ENCODE measurements at regions not wholly inside any gene's neighbourhood (a gene's known extent, or its start where the extent isn't known, plus 50 kb on each side); places are given as distances from the start of the nearest gene placed in this dataset.

DNA sequence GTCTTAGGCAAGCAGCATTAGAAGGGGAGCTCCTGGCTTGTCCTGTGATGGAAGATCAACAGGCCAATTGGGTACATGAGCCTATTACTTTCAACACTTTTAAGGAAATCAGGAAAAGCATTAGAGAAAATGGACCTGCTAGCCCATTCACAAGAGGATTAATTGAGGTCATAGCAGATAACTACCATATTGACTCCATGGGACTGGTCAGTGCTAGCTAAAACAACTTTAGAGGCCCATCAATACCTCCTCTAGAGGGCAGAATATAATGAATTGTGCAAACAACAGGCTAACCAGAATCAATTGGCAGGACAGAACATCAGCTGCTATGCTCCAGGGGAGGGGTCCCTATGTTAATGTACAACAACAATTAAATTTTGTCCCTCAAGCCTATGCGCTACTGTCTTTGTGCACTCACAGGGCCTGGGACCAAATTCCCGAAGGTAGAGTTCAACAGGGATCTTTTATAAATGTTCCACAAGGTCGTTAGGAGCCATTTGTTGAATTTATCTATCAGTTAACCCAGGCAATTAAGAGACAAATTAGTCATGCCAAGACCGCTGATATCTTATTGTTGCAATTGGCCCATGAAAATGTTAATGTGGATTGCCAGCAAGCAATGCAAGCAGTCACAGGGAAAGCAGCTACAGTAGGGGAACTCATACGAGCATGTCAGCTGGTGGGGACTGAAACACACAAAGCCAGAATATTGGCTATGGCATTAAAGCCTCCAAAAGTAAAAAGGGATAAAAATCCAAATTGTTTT, 106.6 kb upstream of the BTN3A2 start:
- no peaks in the 10 kb centered on the region for H3K9me3 ChIP-seq (ENCODE audit: insufficient read depth, low read length)
- no peak overlapping the region for H3K4me2 ChIP-seq (ENCODE audit: low read length)
- no peaks in the 10 kb centered on the region for H3K4me1 ChIP-seq (ENCODE audit: low read length)
- TF ChIP-seq, protein P1, sequence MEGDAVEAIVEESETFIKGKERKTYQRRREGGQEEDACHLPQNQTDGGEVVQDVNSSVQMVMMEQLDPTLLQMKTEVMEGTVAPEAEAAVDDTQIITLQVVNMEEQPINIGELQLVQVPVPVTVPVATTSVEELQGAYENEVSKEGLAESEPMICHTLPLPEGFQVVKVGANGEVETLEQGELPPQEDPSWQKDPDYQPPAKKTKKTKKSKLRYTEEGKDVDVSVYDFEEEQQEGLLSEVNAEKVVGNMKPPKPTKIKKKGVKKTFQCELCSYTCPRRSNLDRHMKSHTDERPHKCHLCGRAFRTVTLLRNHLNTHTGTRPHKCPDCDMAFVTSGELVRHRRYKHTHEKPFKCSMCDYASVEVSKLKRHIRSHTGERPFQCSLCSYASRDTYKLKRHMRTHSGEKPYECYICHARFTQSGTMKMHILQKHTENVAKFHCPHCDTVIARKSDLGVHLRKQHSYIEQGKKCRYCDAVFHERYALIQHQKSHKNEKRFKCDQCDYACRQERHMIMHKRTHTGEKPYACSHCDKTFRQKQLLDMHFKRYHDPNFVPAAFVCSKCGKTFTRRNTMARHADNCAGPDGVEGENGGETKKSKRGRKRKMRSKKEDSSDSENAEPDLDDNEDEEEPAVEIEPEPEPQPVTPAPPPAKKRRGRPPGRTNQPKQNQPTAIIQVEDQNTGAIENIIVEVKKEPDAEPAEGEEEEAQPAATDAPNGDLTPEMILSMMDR (IDR thresholded peaks at IDR 0.05; ENCODE audit: low read depth, low read length) = peak; percentile 11; the same call in 1 of the 2 replicates
- TF ChIP-seq EZH2phosphoT487 (IDR thresholded peaks at IDR 0.05; ENCODE audit: low read depth) = no peak
- no peak overlapping the region for H2AFZ ChIP-seq (ENCODE audit: low read depth, low read length)
- no peaks in the 10 kb centered on the region for H3K36me3 ChIP-seq (replicated peaks; ENCODE audit: low read depth, low read length)
- H3K27me3 ChIP-seq (ENCODE audit: low read depth, low read length) = no peaks in the 10 kb centered on the region
- no peaks in the 10 kb centered on the region for H3K79me2 ChIP-seq (ENCODE audit: low read length)
- no peaks in the 10 kb centered on the region for H4K20me1 ChIP-seq (ENCODE audit: insufficient read depth, low read length)
- H3K9ac ChIP-seq (ENCODE audit: low read length) = no peak overlapping the region
- no peak overlapping the region for H3K27ac ChIP-seq (ENCODE audit: low read length)
- H3K4me3 ChIP-seq (ENCODE audit: low read length) = no peak overlapping the region

DNA sequence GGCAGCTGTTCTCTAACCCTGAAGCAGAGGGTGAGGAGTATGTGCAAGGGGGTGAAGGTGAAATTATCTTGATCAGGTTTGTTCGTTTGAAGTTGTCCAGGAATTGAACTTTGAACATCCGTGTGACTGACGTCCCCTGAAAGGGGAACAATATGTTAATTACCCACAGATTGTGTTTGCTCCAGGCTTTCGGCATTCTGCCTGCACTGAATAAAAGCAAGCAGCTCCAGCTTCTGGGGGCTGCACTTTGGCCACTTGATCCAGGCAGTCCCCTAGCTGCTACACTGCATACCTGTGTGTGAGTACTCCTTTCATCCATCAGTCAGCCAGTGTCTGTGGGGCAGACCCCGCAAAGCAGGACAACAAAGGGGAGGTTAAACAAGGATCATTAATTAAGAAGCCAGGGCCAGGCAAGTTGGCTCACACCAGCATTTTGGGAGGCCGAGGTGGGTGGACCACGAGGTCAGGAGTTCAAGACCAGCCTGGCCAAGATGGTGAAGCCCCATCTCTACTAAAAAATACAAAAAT, 104.8 kb upstream of the BTN3A2 start:
- H3K9ac ChIP-seq (ENCODE audit: low read length) = no peak overlapping the region
- H3K4me2 ChIP-seq (ENCODE audit: low read length) = no peak overlapping the region
- no peaks in the 10 kb centered on the region for H3K27me3 ChIP-seq (ENCODE audit: low read depth, low read length)
- H3K36me3 ChIP-seq (replicated peaks; ENCODE audit: low read depth, low read length) = no peaks in the 10 kb centered on the region
- H2AFZ ChIP-seq (ENCODE audit: low read depth, low read length) = no peak overlapping the region
- H3K27ac ChIP-seq (ENCODE audit: low read length) = no peak overlapping the region
- H3K9me3 ChIP-seq (ENCODE audit: insufficient read depth, low read length) = no peaks in the 10 kb centered on the region
- no peak overlapping the region for H3K4me3 ChIP-seq (ENCODE audit: low read length)
- no peaks in the 10 kb centered on the region for H3K4me1 ChIP-seq (ENCODE audit: low read length)
- H4K20me1 ChIP-seq (ENCODE audit: insufficient read depth, low read length) = no peaks in the 10 kb centered on the region
- no peak for TF ChIP-seq EZH2phosphoT487 (IDR thresholded peaks at IDR 0.05; ENCODE audit: low read depth)
- TF ChIP-seq, protein P1 (IDR thresholded peaks at IDR 0.05; ENCODE audit: low read depth, low read length) = no peak
- H3K79me2 ChIP-seq (ENCODE audit: low read length) = no peaks in the 10 kb centered on the region

DNA sequence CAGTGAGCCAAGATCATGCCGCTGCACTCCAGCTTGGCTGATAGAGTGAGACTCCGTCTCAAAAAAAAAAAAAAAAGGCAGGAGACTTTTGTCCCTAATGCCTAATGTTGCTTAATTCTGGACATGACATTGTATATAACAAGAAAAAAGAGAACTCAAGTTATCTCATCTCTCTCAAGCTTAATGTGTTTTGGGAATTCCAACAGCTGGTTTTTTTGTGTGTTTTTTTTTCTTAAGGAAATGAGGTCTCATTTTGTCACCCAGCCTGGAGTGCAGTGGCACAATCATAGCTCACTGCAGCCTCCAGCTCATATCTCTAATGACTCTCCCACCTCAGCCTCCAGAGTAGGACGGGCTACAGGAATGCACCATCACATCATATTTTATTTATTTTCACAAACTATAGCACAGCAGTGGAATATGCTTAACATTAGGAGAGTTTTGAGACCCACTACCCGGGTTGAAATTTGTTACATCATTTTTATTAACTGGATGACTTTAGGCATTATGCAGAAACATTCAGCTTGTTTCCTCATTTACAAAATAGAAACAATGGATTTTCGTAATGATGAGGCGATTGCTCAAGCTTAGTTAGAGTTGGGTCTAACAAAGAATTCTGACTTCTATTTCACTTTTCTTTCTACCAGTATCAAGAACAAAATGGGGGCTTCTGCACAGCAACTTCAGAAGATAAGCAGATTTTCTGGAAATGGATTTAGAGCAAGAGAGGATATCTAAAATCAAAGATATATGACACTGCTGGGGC, 104.1 kb upstream of the BTN3A2 start:
- H3K36me3 ChIP-seq (replicated peaks; ENCODE audit: low read depth, low read length) = no peaks in the 10 kb centered on the region
- no peaks in the 10 kb centered on the region for H3K27me3 ChIP-seq (ENCODE audit: low read depth, low read length)
- H4K20me1 ChIP-seq (ENCODE audit: insufficient read depth, low read length) = no peaks in the 10 kb centered on the region
- H3K79me2 ChIP-seq (ENCODE audit: low read length) = no peaks in the 10 kb centered on the region
- no peak overlapping the region for H2AFZ ChIP-seq (ENCODE audit: low read depth, low read length)
- no peak overlapping the region for H3K4me3 ChIP-seq (ENCODE audit: low read length)
- no peak for TF ChIP-seq EZH2phosphoT487 (IDR thresholded peaks at IDR 0.05; ENCODE audit: low read depth)
- TF ChIP-seq, protein P1 (IDR thresholded peaks at IDR 0.05; ENCODE audit: low read depth, low read length) = no peak
- no peak overlapping the region for H3K4me2 ChIP-seq (ENCODE audit: low read length)
- no peak overlapping the region for H3K9ac ChIP-seq (ENCODE audit: low read length)
- no peaks in the 10 kb centered on the region for H3K4me1 ChIP-seq (ENCODE audit: low read length)
- H3K9me3 ChIP-seq (ENCODE audit: insufficient read depth, low read length) = no peaks in the 10 kb centered on the region
- H3K27ac ChIP-seq (ENCODE audit: low read length) = no peak overlapping the region

DNA sequence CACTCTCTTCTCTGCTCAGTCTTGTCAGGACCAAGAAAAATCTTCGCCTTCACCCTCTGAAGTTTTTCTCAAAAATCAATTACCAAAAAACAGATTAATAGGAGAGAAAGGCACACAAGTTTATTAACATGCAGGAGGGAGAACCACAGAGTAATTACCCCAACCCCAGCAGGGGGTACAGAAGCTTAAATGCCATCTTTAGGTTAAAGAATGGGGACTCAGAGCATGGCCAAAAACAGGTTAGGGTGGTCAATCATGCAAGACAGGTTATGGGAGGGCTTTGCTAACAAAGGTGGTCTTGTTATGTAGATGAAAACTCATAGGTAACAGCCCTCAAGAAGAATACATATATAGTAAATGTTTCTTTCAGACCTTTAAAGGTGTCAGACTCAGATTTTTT, 100.5 kb upstream of the BTN3A2 start:
- no peaks in the 10 kb centered on the region for H4K20me1 ChIP-seq (ENCODE audit: insufficient read depth, low read length)
- H3K4me2 ChIP-seq (ENCODE audit: low read length) = no peak overlapping the region
- no peaks in the 10 kb centered on the region for H3K27me3 ChIP-seq (ENCODE audit: low read depth, low read length)
- no peak overlapping the region for H3K27ac ChIP-seq (ENCODE audit: low read length)
- no peaks in the 10 kb centered on the region for H3K36me3 ChIP-seq (replicated peaks; ENCODE audit: low read depth, low read length)
- no peak overlapping the region for H3K9ac ChIP-seq (ENCODE audit: low read length)
- no peaks in the 10 kb centered on the region for H3K79me2 ChIP-seq (ENCODE audit: low read length)
- H2AFZ ChIP-seq (ENCODE audit: low read depth, low read length) = no peak overlapping the region
- H3K9me3 ChIP-seq (ENCODE audit: insufficient read depth, low read length) = no peaks in the 10 kb centered on the region
- H3K4me3 ChIP-seq (ENCODE audit: low read length) = no peak overlapping the region
- TF ChIP-seq, protein P1 (IDR thresholded peaks at IDR 0.05; ENCODE audit: low read depth, low read length) = no peak
- no peak for TF ChIP-seq EZH2phosphoT487 (IDR thresholded peaks at IDR 0.05; ENCODE audit: low read depth)
- no peaks in the 10 kb centered on the region for H3K4me1 ChIP-seq (ENCODE audit: low read length)
